Astrocyte (in vitro differentiated cells and primary cell): ENCODE measurements at regions not wholly inside any gene's neighbourhood (a gene's known extent, or its start where the extent isn't known, plus 50 kb on each side); places are given as distances from the start of the nearest gene placed in this dataset.

Experiments
- DNase-seq: peaks from one replicate; pipeline ENCODE4 v3.0.0-alpha.2; 2010; ENCODE audit warnings: low read depth
- FAIRE-seq: peaks from 2 replicates; lab custom pipeline; 2011; peaks lifted over from hg19 to GRCh38; lab: Jason Lieb, UNC
- H2AFZ ChIP-seq: 2 replicates; pipeline ENCODE4 v1.6.0; 2012; ENCODE audit warnings: low read depth, low read length, inconsistent platforms
- H3K27ac ChIP-seq: 2 replicates; pipeline ENCODE4 v1.5.1; 2011; ENCODE audit warnings: low read depth, low read length, inconsistent platforms
- H3K27me3 ChIP-seq: 2 replicates; pipeline ENCODE4 v1.6.0; 2011; ENCODE audit warnings: low read length, inconsistent platforms; ENCODE audit not compliant: insufficient read depth
- H3K36me3 ChIP-seq: 2 replicates; pipeline ENCODE4 v1.5.1; 2011; ENCODE audit warnings: low read length, inconsistent platforms; ENCODE audit not compliant: insufficient read depth
- H3K4me1 ChIP-seq: 2 replicates; pipeline ENCODE4 v1.5.1; 2011; ENCODE audit warnings: low read length, inconsistent platforms; ENCODE audit not compliant: insufficient read depth
- H3K4me2 ChIP-seq: 2 replicates; pipeline ENCODE4 v1.6.0; 2012; ENCODE audit warnings: low read length, inconsistent platforms
- H3K4me3 ChIP-seq: 2 replicates; pipeline ENCODE4 v1.5.1; 2011; ENCODE audit warnings: low read depth, mild to moderate bottlenecking, low read length, inconsistent platforms; ENCODE audit not compliant: insufficient read depth
- H3K79me2 ChIP-seq: 2 replicates; pipeline ENCODE4 v1.6.0; 2012; ENCODE audit warnings: mild to moderate bottlenecking, low read length, inconsistent platforms; ENCODE audit not compliant: insufficient read depth
- H3K9ac ChIP-seq: 2 replicates; pipeline ENCODE4 v1.6.0; 2012; ENCODE audit warnings: mild to moderate bottlenecking, low read length, inconsistent platforms
- H3K9me3 ChIP-seq: 2 replicates; pipeline ENCODE4 v1.5.1; 2012; ENCODE audit warnings: low read depth, mild to moderate bottlenecking, low read length, inconsistent platforms; ENCODE audit not compliant: insufficient read depth
- H4K20me1 ChIP-seq: 2 replicates; pipeline ENCODE4 v1.6.0; 2012; ENCODE audit warnings: low read length, inconsistent platforms; ENCODE audit not compliant: insufficient read depth
- H3K27ac Mint-ChIP-seq: one replicate; pipeline ENCODE4 v1.8.0; 2021; ENCODE audit warnings: mild to moderate bottlenecking, mixed read lengths; ENCODE audit not compliant: unreplicated experiment
- H3K27me3 Mint-ChIP-seq: one replicate; pipeline ENCODE4 v1.8.0; 2021; ENCODE audit warnings: low read depth, mixed read lengths; ENCODE audit not compliant: unreplicated experiment
- H3K36me3 Mint-ChIP-seq: one replicate; pipeline ENCODE4 v1.8.0; 2021; ENCODE audit warnings: low read depth, mixed read lengths; ENCODE audit not compliant: unreplicated experiment
- H3K4me1 Mint-ChIP-seq: one replicate; pipeline ENCODE4 v1.8.0; 2021; ENCODE audit warnings: low read depth, mixed read lengths; ENCODE audit not compliant: unreplicated experiment
- H3K4me3 Mint-ChIP-seq: one replicate; pipeline ENCODE4 v1.8.0; 2021; ENCODE audit warnings: mild to moderate bottlenecking, moderate library complexity, mixed read lengths; ENCODE audit not compliant: unreplicated experiment
- H3K9me3 Mint-ChIP-seq: one replicate; pipeline ENCODE4 v1.8.0; 2021; ENCODE audit warnings: mild to moderate bottlenecking, mixed read lengths; ENCODE audit not compliant: unreplicated experiment
- EZH2 ChIP-seq: IDR thresholded peaks from 2 replicates; pipeline ENCODE4 v1.6.1; 2012; ENCODE audit warnings: mild to moderate bottlenecking, low read length, inconsistent platforms; ENCODE audit not compliant: insufficient read depth
- TF ChIP-seq, protein P1 (sequence below): IDR thresholded peaks from 2 replicates; pipeline ENCODE4 v1.5.1; 2011; ENCODE audit warnings: low read depth, mild to moderate bottlenecking, inconsistent platforms, low read length, moderate library complexity; ENCODE audit not compliant: insufficient read depth

DNA sequence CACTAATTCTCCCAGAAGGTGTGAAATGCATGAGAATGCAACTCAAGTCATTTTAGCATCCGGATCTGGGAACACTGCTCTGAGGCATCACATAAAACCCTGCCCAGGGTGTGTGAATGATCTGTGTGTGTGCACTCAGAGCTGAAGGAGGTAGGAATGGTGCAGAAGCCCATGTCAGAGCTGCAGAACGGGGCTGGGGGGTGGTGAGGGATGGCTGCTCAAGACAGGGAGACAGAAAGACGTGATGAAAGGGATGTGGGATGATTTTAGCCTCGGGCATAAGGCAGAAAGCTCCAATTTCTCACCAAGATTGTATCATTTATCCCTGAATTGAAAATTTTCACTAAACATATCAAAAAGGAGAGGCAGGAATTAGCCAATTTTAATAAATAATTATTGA lies 369.1 kb downstream of the EIPR1 start:
- no peak for FAIRE-seq
- TF ChIP-seq EZH2 = no peak
- TF ChIP-seq, protein P1, sequence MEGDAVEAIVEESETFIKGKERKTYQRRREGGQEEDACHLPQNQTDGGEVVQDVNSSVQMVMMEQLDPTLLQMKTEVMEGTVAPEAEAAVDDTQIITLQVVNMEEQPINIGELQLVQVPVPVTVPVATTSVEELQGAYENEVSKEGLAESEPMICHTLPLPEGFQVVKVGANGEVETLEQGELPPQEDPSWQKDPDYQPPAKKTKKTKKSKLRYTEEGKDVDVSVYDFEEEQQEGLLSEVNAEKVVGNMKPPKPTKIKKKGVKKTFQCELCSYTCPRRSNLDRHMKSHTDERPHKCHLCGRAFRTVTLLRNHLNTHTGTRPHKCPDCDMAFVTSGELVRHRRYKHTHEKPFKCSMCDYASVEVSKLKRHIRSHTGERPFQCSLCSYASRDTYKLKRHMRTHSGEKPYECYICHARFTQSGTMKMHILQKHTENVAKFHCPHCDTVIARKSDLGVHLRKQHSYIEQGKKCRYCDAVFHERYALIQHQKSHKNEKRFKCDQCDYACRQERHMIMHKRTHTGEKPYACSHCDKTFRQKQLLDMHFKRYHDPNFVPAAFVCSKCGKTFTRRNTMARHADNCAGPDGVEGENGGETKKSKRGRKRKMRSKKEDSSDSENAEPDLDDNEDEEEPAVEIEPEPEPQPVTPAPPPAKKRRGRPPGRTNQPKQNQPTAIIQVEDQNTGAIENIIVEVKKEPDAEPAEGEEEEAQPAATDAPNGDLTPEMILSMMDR = no peak

DNA sequence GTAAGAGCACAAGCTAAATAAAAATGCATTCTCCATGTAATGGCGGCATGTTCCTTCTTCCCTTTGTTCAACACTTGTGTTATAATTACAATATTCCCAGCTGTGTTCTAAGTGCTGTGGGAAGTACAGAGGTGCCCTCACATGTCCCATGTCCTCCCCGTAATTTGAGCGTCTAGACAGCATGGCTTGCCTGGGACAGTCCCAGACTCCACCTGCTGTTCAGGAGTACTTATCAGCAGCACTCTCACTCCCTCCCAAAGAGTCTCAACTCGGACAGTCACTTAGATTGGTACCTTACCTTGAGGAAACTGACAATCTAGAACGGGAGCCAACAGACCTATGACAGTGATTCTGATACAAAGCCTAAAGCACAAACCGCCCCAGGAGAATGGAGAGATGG lies 370.5 kb downstream of the EIPR1 start:
- Mint-ChIP-seq H3K9me3 (peaks cover 5% of the 10 kb centered on the region), H3K36me3 (no peaks in the 10 kb centered on the region), H3K27me3 (peaks cover 29% of the 10 kb centered on the region), H3K4me3 (no peak overlapping the region), H3K27ac (no peak overlapping the region), H3K4me1 (no peaks in the 10 kb centered on the region)
- Histone ChIP-seq H3K9me3 (peaks cover 3% of the 10 kb centered on the region), H3K4me3 (no peak overlapping the region), H4K20me1 (no peaks in the 10 kb centered on the region), H3K79me2 (no peaks in the 10 kb centered on the region), H3K4me2 (no peak overlapping the region), H3K27ac (no peak overlapping the region), H3K36me3 (no peaks in the 10 kb centered on the region), H3K4me1 (no peaks in the 10 kb centered on the region), H3K9ac (no peak overlapping the region), H2AFZ (no peak overlapping the region), H3K27me3 (no peaks in the 10 kb centered on the region)
- FAIRE-seq = no peak
- TF ChIP-seq EZH2 = no peak
- TF ChIP-seq, protein P1 = no peak
- DNase-seq = no peak

More for the DNA sequence above, 369.1 kb downstream of the EIPR1 start:
- no peak overlapping the region for H3K27ac Mint-ChIP-seq
- Histone ChIP-seq H2AFZ (no peak overlapping the region), H3K4me1 (no peaks in the 10 kb centered on the region), H3K4me3 (no peak overlapping the region), H4K20me1 (no peaks in the 10 kb centered on the region), H3K79me2 (no peaks in the 10 kb centered on the region), H3K4me2 (no peak overlapping the region), H3K9ac (no peak overlapping the region), H3K36me3 (no peaks in the 10 kb centered on the region), H3K27me3 (no peaks in the 10 kb centered on the region), H3K9me3 (peaks cover 3% of the 10 kb centered on the region), H3K27ac (no peak overlapping the region)
- H3K9me3 Mint-ChIP-seq = peaks cover 5% of the 10 kb centered on the region
- H3K36me3 Mint-ChIP-seq = no peaks in the 10 kb centered on the region
- H3K4me1 Mint-ChIP-seq = no peaks in the 10 kb centered on the region
- no peak for DNase-seq
- H3K27me3 Mint-ChIP-seq = peaks cover 32% of the 10 kb centered on the region
- H3K4me3 Mint-ChIP-seq = no peak overlapping the region

DNA sequence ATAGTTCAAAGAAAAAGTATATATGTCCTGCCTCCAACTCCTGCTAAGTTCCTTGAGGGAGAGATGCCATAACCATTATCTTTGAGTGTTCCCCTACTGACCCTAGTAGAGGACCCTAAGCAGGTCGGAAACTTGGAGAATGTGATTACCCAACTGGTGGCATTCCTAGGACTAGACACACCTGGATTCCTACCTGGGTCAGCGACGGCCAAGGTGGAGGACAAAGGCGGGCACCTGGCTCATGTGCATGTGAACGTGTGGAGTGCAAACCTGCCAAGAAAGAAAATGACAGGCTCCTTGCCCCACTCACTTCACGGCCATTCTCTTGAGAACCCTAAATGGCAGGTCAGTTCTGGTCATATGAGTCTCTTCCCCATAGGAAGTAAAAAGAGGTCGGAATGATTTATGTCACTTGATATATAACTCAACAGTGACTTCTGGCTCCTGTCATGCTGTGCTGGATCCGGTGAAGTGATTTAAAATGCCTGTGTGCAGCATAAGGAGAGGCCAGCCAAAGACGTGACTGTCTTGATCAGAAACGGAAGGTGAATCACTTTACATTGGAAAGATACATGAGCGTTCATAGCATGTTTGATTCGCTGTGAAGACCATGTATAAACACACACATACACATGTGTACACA lies 371.6 kb downstream of the EIPR1 start:
- Mint-ChIP-seq H3K27me3 (peaks cover 29% of the 10 kb centered on the region), H3K4me3 (no peak overlapping the region), H3K27ac (no peak overlapping the region), H3K36me3 (no peaks in the 10 kb centered on the region), H3K9me3 (peaks cover 5% of the 10 kb centered on the region), H3K4me1 (no peaks in the 10 kb centered on the region)
- Histone ChIP-seq H3K79me2 (no peaks in the 10 kb centered on the region), H3K27me3 (no peaks in the 10 kb centered on the region), H4K20me1 (no peaks in the 10 kb centered on the region), H3K9me3 (peaks cover 3% of the 10 kb centered on the region), H3K36me3 (no peaks in the 10 kb centered on the region), H3K9ac (no peak overlapping the region), H2AFZ (no peak overlapping the region), H3K4me3 (no peak overlapping the region), H3K4me2 (no peak overlapping the region), H3K4me1 (no peaks in the 10 kb centered on the region), H3K27ac (no peak overlapping the region)
- TF ChIP-seq, protein P1 = no peak
- no peak for TF ChIP-seq EZH2
- DNase-seq = no peak
- FAIRE-seq = no peak
